ENCODE measurements at regions not wholly inside any gene's neighbourhood (a gene's known extent, or its start where the extent isn't known, plus 50 kb on each side); places are given as distances from the start of the nearest gene placed in this dataset.

- TF ChIP-seq CTCF (conservative IDR thresholded peaks at IDR 0.05 in 1 of 2, IDR thresholded peaks at IDR 0.05 in 1 of 2; ENCODE audit: low read depth in 1 of 2, low read length in 2 of 2) (no peak), EZH2 (IDR thresholded peaks at IDR 0.05; ENCODE audit: low read length, missing control alignments) (no peak)
These were observed 1248.1 kb upstream of the CDH18 start for GRCh38 chr5:21236104-21236503.

Measured in fibroblast of lung (primary cell).